C4-2B (cell line): ENCODE measurements at regions not wholly inside any gene's neighbourhood (a gene's known extent, or its start where the extent isn't known, plus 50 kb on each side); places are given as distances from the start of the nearest gene placed in this dataset.

ENCODE experiments used
- ZFX ChIP-seq: fragments of 450-650 bp; IDR thresholded peaks from 2 replicates; pipeline ENCODE4 v1.6.1; 2017
- TF ChIP-seq, protein P1 (sequence below): fragments of 450-650 bp; conservative IDR thresholded peaks from 2 replicates; pipeline ENCODE4 v1.5.1; 2017; ENCODE audit warnings: mild to moderate bottlenecking

- TF ChIP-seq, protein P1, sequence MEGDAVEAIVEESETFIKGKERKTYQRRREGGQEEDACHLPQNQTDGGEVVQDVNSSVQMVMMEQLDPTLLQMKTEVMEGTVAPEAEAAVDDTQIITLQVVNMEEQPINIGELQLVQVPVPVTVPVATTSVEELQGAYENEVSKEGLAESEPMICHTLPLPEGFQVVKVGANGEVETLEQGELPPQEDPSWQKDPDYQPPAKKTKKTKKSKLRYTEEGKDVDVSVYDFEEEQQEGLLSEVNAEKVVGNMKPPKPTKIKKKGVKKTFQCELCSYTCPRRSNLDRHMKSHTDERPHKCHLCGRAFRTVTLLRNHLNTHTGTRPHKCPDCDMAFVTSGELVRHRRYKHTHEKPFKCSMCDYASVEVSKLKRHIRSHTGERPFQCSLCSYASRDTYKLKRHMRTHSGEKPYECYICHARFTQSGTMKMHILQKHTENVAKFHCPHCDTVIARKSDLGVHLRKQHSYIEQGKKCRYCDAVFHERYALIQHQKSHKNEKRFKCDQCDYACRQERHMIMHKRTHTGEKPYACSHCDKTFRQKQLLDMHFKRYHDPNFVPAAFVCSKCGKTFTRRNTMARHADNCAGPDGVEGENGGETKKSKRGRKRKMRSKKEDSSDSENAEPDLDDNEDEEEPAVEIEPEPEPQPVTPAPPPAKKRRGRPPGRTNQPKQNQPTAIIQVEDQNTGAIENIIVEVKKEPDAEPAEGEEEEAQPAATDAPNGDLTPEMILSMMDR, result no peak
- no peak for TF ChIP-seq ZFX
Measured at GRCh38 chr9:108039012-108039411, 549.4 kb upstream of the KLF4 start.
